ENCODE measurements at regions not wholly inside any gene's neighbourhood (a gene's known extent, or its start where the extent isn't known, plus 50 kb on each side); places are given as distances from the start of the nearest gene placed in this dataset.

- TF ChIP-seq ZNF462 (CRISPR knock-in tag; IDR thresholded peaks at IDR 0.05) (no peak), POLR2AphosphoS5 (IDR thresholded peaks at IDR 0.05; ENCODE audit: low read depth) (no peak), ZNF114 (CRISPR knock-in tag; IDR thresholded peaks at IDR 0.05) (no peak), STAT1 (IDR thresholded peaks at IDR 0.05; ENCODE audit: unreplicated experiment) (no peak), ZNF331 (CRISPR knock-in tag; IDR thresholded peaks at IDR 0.05; ENCODE audit: low read depth) (no peak)
- TF ChIP-seq, protein P1, sequence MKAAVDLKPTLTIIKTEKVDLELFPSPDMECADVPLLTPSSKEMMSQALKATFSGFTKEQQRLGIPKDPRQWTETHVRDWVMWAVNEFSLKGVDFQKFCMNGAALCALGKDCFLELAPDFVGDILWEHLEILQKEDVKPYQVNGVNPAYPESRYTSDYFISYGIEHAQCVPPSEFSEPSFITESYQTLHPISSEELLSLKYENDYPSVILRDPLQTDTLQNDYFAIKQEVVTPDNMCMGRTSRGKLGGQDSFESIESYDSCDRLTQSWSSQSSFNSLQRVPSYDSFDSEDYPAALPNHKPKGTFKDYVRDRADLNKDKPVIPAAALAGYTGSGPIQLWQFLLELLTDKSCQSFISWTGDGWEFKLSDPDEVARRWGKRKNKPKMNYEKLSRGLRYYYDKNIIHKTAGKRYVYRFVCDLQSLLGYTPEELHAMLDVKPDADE (IDR thresholded peaks at IDR 0.05), result no peak
Measured at GRCh38 chr16:73405851-73406250, 357.9 kb upstream of the ZFHX3 start (continued).

GRCh38 chr16:73404001-73404400 lies 356.1 kb upstream of the ZFHX3 start:
- Histone ChIP-seq H3K9me2 (ENCODE audit: insufficient read depth) (no peaks in the 10 kb centered on the region), H3K79me2 (replicated peaks; ENCODE audit: insufficient read depth) (no peaks in the 10 kb centered on the region), H3K4me3 (no peak overlapping the region), H3K27me3 (ENCODE audit: insufficient read depth) (no peaks in the 10 kb centered on the region), H2AFZ (peak overlapping the region; percentile 91; the same call in 1 of the 2 replicates), H3F3A (replicated peaks; ENCODE audit: low read depth) (no peaks in the 10 kb centered on the region), H3K4me1 (ENCODE audit: insufficient read depth) (peaks cover 10% of the 10 kb centered on the region), H3K36me3 (ENCODE audit: insufficient read depth) (no peaks in the 10 kb centered on the region), H3K4me2 (no peak overlapping the region), H3K27ac (ENCODE audit: low read depth) (no peak overlapping the region), H4K20me1 (replicated peaks; ENCODE audit: insufficient read depth) (no peaks in the 10 kb centered on the region)
- H3K27me3 Mint-ChIP-seq (ENCODE audit: insufficient read depth, low read depth, poor library complexity), result peaks cover 2% of the 10 kb centered on the region
- peaks cover 14% of the 10 kb centered on the region; the same call in 2 of the 3 replicates for H3K4me1 Mint-ChIP-seq
- no peak for DNase-seq (ENCODE audit: low spot score)
- H3K27ac Mint-ChIP-seq, result no peak overlapping the region
- no peaks in the 10 kb centered on the region for H3K36me3 Mint-ChIP-seq (ENCODE audit: low read depth)
- H3K4me3 Mint-ChIP-seq, result no peak overlapping the region
- H3K9me3 Mint-ChIP-seq, result no peaks in the 10 kb centered on the region; the same call in 2 of the 3 replicates
- no peak for ATAC-seq
- TF ChIP-seq, protein P1 (IDR thresholded peaks at IDR 0.05), result no peak
- TF ChIP-seq NANOG (IDR thresholded peaks at IDR 0.05; ENCODE audit: borderline replicate concordance) (no peak), STAT1 (IDR thresholded peaks at IDR 0.05; ENCODE audit: unreplicated experiment) (no peak), ZNF462 (CRISPR knock-in tag; IDR thresholded peaks at IDR 0.05) (no peak), ZNF114 (CRISPR knock-in tag; IDR thresholded peaks at IDR 0.05) (no peak)
